ENCODE measurements at regions not wholly inside any gene's neighbourhood (a gene's known extent, or its start where the extent isn't known, plus 50 kb on each side); places are given as distances from the start of the nearest gene placed in this dataset.
"Not testable (repeated sequence)": the region's sequence is repeated elsewhere in the genome, so short reads cannot be mapped to it uniquely, and the experiment has no call there.

GRCh38 chr4:27360790-27361267 is 500.2 kb downstream of the STIM2 start:
- DNase-seq = peak; percentile 49

- no peak for DNase-seq
Measured at GRCh38 chr4:27364509-27364908, 503.9 kb downstream of the STIM2 start.

- peak; percentile 65 for DNase-seq
Measured at GRCh38 chr4:27366104-27366823, 505.6 kb downstream of the STIM2 start.

- peak; percentile 2 for DNase-seq
Measured at GRCh38 chr4:27368781-27369180, 508.1 kb downstream of the STIM2 start.

- no peak for DNase-seq
Measured at GRCh38 chr4:27381815-27382214, 521.2 kb downstream of the STIM2 start.

GRCh38 chr4:27387711-27388110 is 527.1 kb downstream of the STIM2 start:
- DNase-seq = no peak

GRCh38 chr4:27397886-27398285 is 537.2 kb downstream of the STIM2 start:
- DNase-seq = peak; percentile 77

GRCh38 chr4:27398631-27399310 is 538.1 kb downstream of the STIM2 start:
- DNase-seq = peak; percentile 5

- peak; percentile 4 for DNase-seq
Measured at GRCh38 chr4:27407616-27408015, 547.0 kb downstream of the STIM2 start.

- DNase-seq = no peak
Measured at GRCh38 chr4:27412613-27413012, 552.0 kb downstream of the STIM2 start.

GRCh38 chr4:27414887-27415731 is 554.5 kb downstream of the STIM2 start:
- DNase-seq = no peak

GRCh38 chr4:27428661-27429060 is 568.0 kb downstream of the STIM2 start:
- no peak for DNase-seq

- no peak for DNase-seq
Measured at GRCh38 chr4:27429364-27429871, 568.8 kb downstream of the STIM2 start.

- no peak for DNase-seq
Measured at GRCh38 chr4:27442146-27442545, 581.5 kb downstream of the STIM2 start.

- DNase-seq = not testable (repeated sequence)
Measured at GRCh38 chr4:27442661-27443060, 582.0 kb downstream of the STIM2 start.

GRCh38 chr4:27463816-27464215 is 603.2 kb downstream of the STIM2 start:
- DNase-seq = peak; percentile 19

GRCh38 chr4:27467351-27467750 is 606.7 kb downstream of the STIM2 start:
- no peak for DNase-seq

GRCh38 chr4:27472364-27472763 is 611.7 kb downstream of the STIM2 start:
- DNase-seq = no peak

- no peak for DNase-seq
Measured at GRCh38 chr4:27474691-27475090, 614.0 kb downstream of the STIM2 start.

GRCh38 chr4:27484216-27484615 is 623.6 kb downstream of the STIM2 start:
- no peak for DNase-seq

- no peak for DNase-seq
Measured at GRCh38 chr4:27490315-27490714, 629.7 kb downstream of the STIM2 start.

GRCh38 chr4:27490766-27491165 is 630.1 kb downstream of the STIM2 start:
- DNase-seq = no peak

- no peak for DNase-seq
Measured at GRCh38 chr4:27506401-27506800, 645.8 kb downstream of the STIM2 start.
